ENCODE measurements at regions not wholly inside any gene's neighbourhood (a gene's known extent, or its start where the extent isn't known, plus 50 kb on each side); places are given as distances from the start of the nearest gene placed in this dataset.

GRCh38 chr20:60816901-60817300, 435.2 kb upstream of the CDH4 start:
- TF ChIP-seq, protein P1, sequence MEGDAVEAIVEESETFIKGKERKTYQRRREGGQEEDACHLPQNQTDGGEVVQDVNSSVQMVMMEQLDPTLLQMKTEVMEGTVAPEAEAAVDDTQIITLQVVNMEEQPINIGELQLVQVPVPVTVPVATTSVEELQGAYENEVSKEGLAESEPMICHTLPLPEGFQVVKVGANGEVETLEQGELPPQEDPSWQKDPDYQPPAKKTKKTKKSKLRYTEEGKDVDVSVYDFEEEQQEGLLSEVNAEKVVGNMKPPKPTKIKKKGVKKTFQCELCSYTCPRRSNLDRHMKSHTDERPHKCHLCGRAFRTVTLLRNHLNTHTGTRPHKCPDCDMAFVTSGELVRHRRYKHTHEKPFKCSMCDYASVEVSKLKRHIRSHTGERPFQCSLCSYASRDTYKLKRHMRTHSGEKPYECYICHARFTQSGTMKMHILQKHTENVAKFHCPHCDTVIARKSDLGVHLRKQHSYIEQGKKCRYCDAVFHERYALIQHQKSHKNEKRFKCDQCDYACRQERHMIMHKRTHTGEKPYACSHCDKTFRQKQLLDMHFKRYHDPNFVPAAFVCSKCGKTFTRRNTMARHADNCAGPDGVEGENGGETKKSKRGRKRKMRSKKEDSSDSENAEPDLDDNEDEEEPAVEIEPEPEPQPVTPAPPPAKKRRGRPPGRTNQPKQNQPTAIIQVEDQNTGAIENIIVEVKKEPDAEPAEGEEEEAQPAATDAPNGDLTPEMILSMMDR (IDR thresholded peaks at IDR 0.05), result no peak
- TF ChIP-seq POLR2A (IDR thresholded peaks at IDR 0.05), result no peak

All from stomach (tissue), 4 donors.